GM12872 (cell line): ENCODE measurements at regions not wholly inside any gene's neighbourhood (a gene's known extent, or its start where the extent isn't known, plus 50 kb on each side); places are given as distances from the start of the nearest gene placed in this dataset.

Experiments used
- CTCF ChIP-seq: IDR thresholded peaks from 3 replicates; pipeline ENCODE4 v1.5.1; 2011; ENCODE audit warnings: low read depth, mild to moderate bottlenecking, low read length, moderate library complexity; ENCODE audit not compliant: insufficient read depth

- no peak for TF ChIP-seq CTCF
Measured at GRCh38 chr12:111260732-111261131, 108.2 kb downstream of the PHETA1 start.

GRCh38 chr12:111259231-111259630 lies 109.7 kb downstream of the PHETA1 start:
- TF ChIP-seq CTCF = no peak

DNA sequence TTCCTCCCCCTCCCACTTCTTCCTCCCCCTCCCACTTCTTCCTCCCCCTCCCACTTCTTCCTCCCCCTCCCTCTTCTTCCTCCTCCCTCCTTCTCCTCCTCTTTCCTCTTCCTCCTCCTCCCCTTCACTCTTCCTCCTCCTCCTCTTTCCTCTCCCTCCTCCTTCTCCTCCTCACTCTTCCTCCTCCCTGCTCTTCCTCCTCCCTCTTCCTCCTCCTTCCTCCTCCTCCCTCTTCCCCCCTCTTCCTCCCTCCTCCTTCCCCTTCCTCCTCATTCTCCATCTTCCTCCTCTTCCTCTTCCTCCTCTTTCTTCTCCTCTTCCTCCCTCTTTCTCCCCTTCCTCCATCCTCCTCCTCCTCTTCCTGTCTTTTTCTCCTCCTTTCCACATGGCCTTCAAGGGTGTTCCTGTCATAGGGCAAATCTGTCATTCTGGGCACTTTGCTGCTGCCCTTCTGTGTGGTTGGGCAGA lies 111.4 kb downstream of the PHETA1 start:
- TF ChIP-seq CTCF = no peak

DNA sequence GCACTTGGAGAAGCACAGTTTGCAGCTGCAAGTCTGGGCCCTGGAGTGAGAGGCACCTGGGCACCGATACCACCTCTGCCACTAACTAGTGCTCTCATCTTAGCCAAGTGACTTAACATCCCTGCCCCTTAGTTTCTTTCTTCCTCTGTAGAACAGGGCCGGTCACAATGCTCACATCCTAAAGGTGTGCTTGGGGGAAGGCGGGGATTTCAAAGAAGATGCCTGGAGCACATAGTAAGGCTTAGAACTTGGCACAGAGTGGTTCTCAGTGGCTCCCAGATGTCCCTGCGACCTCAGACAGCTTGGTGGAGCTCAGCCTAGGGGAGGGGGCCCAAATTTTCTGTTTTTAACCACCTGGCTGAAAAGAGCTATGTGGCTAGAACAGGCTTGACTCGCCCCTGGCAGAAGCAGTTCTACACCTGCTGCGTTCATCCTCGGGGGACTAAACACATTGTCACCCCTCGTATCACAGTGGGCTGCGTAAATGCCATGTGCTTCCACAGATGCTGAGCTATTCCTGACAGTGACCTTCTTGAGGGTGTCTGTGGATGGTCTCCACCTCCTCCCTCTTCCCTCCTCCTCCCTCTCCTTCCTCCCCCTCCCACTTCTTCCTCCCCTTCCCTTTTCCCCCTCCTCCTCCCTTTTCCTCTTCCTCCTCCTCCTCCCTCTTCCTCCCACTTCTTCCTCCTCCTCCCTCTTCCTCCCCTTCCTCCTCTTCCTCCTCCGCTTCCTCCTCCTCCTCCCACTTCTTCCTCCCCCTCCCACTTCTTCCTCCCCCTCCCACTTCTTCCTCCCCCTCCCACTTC lies 112.1 kb downstream of the PHETA1 start:
- no peak for TF ChIP-seq CTCF

GRCh38 chr12:111255261-111255660 lies 113.6 kb downstream of the PHETA1 start:
- TF ChIP-seq CTCF = no peak

GRCh38 chr12:111254106-111254505 lies 114.8 kb downstream of the PHETA1 start:
- TF ChIP-seq CTCF = no peak

DNA sequence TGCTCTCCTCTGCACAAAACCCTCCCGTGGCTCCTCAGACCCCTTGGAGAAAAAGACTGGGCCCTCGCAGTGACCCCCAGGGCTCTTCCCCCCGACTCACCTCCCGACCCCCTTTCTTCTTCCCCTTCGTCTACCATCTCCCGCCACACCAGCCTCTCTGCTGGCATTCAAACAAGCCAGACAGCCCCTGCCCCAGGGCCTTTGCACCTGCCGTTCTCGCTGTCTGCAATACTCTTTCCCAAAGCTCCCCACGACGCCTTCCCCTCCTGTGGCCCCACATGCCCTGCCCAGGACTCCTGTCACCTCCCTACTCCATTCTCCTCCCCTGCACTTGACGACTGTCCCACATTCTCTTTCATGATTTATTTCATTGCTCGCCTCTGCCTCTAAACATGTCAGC lies 115.7 kb downstream of the PHETA1 start:
- no peak for TF ChIP-seq CTCF

GRCh38 chr12:111251787-111252186 lies 117.1 kb downstream of the PHETA1 start:
- TF ChIP-seq CTCF = no peak
